HUDEP-2 (cell line): ENCODE measurements at regions not wholly inside any gene's neighbourhood (a gene's known extent, or its start where the extent isn't known, plus 50 kb on each side); places are given as distances from the start of the nearest gene placed in this dataset.

Source experiments
- DNase-seq, 76 experiments: peaks; one replicate each; lab custom pipeline; 2025; ENCODE audit not compliant: unreplicated experiment in 76 of 76; lab: John Stamatoyannopoulos, UW

GRCh38 chr11:119803726-119804294 is 74.8 kb upstream of the NECTIN1 start:
- no peak for DNase-seq

GRCh38 chr11:119803139-119803538 is 74.1 kb upstream of the NECTIN1 start:
- DNase-seq, result no peak

- DNase-seq, result no peak
These were observed 73.7 kb upstream of the NECTIN1 start for GRCh38 chr11:119802670-119803069.

DNA sequence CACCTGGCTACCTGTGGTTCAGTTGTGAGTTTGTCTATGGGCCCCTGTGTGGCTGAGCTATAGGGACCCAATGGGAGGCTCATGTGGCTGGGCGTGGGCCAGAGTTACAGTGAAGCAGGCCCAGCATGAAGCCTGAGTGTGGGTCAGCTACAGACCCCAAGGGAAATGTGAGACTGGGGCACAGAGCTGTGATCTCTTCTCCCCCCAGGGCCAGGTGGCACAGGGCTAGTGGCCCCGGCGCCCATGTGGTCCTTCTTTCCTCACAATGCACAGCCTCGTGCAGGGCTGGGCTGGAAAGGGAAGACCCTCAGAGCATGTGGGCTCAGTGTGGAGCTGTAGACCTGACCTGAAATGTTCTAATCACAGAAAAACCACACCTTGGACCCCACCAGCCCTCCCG is 71.6 kb upstream of the NECTIN1 start:
- DNase-seq, result no peak

DNA sequence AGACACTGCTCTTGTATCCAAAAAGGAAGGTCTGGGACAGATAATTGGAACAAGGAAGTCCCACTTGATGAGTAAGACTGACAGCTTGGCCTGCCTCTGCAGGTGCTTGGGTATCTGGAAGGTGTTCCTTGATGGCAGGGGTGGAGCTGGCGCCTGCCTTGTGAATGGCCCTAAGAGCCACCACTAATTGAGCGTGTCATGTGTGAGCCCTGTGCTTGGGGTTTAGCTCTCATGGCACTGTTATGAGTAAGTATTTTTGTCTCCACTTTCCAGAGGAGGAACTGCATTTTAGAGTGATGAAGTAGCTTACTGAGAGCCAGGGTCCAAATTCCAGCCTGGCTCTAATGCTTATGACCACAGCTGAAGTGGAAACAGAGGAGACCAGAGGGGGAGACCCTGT is 71.2 kb upstream of the NECTIN1 start:
- no peak for DNase-seq

GRCh38 chr11:119798656-119799055 is 69.7 kb upstream of the NECTIN1 start:
- no peak for DNase-seq

DNA sequence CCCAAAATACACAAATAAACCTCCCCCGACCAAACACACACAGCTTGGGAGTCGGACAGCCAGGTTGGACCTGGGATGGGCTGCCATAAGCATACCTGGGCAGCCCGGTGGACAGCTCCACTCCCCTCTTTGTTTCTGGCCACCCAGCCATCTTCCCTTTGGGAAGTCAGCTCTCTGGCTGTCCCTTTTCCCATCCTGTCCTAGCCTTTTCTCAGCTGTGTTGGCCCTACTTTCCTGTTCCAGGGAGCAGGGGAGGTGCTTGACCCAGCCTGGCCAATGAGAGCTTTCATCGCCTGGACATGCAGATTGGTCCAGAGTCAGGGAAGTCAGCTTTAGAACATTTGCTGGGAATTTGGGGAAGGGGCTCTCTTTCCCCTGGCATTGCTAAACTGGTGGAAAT is 68.7 kb upstream of the NECTIN1 start:
- no peak for DNase-seq

GRCh38 chr11:119797123-119797611 is 68.2 kb upstream of the NECTIN1 start:
- DNase-seq, result no peak

GRCh38 chr11:119796363-119797060 is 67.5 kb upstream of the NECTIN1 start:
- DNase-seq, result no peak

GRCh38 chr11:119795690-119796089 is 66.7 kb upstream of the NECTIN1 start:
- no peak for DNase-seq

GRCh38 chr11:119795231-119795630 is 66.2 kb upstream of the NECTIN1 start:
- no peak for DNase-seq

DNA sequence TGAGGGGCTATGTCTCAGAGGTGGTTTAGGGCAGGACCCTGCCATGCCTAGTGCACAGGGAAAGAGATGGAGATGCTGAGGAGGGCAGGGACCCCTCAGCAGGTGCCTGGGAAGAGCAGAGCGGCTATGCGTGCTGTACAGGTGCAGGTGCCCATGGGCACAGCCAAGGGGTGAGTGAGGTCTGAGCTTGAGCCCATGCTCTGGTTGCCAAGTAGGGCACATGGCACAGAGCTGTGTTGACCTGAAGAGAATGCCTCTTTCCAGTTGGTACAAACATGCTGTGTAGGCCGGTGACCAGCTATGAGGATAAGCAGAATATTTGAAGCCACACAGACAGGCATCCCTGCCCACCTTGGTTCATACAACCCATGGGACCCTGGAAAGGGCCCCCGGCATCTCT is 65.8 kb upstream of the NECTIN1 start:
- DNase-seq, result no peak

DNA sequence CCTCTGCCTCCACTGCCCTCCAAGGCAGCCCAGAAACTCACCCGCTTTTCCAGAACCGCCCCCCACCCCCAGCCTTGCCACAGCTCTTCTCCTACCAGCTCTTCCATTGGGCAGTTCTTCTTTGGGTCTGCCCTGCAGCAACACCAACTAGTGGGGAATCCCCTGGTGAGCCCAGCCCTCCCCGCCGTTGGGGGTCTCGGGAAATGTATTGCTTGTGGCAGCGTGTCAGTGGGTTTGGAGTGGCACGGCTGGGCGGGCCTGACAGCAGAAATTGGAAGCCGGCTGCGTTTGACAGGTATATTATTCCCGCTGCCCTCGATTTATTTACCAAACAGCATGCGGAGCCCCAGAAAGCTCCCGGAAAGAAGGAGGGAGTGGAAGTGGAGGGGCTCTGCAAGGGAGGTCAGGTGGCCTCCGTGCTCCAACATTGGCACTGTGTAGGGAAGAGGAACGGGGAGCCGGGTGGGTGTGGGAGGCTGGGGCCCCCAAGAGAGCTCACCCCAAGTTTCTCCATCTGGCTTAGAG is 65.2 kb upstream of the NECTIN1 start:
- no peak for DNase-seq

DNA sequence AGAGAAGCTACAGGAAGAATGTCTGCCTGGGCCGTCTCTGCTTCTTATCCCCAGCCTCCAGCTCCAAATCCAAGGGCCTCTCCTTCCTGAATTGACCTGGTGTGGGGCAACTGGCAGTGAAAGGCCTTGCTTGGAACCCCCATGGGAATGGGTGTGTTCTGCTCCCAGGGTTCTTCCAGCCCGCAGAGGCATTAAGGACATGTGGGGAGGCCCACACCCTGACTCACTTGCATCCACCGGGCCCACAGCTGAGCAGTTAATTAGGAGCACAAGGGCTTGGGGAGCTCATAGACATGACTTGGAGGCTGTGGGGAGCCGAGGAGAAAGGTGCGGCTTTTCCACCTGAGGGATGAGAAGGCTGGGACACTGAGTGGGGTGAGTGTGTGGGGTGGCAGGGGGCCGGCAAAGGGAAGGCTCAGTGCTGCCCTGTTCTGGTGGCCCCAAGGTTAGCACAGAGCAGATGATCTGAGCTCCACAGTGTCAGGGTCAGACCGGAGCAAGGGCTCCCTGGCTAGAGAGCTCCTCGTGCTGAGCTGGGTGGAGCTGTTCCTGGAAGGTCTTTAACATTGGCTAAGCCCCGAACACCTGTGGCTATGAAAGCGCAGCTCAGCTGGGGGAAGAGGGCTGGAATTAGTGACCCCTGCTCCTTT is 64.5 kb upstream of the NECTIN1 start:
- DNase-seq, result no peak

DNA sequence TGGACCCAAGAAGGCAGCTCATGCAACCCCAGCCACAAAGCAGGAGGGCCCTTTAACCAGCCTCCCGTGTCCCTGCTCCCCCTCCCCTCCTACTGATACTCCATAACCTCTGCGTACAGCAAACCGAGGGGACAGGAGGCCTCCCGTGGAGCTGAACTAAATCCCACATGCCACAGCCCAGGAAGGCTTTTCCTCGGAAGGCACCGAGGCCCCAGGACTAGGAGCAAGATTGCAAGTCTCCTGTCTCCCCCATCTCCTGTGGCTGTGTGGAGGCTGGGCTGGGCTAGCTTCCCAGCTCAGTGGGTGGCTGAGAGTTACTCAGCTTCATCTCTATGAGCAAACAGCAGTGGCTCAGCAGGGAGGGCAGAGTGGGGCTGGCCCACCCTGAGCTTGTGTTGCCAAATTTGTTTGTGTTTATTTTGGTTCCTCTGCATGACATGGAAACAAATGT is 62.7 kb upstream of the NECTIN1 start:
- DNase-seq, result no peak

- no peak for DNase-seq
These were observed 62.0 kb upstream of the NECTIN1 start for GRCh38 chr11:119791047-119791446.

- DNase-seq, result no peak
These were observed 61.5 kb upstream of the NECTIN1 start for GRCh38 chr11:119790476-119790875.

DNA sequence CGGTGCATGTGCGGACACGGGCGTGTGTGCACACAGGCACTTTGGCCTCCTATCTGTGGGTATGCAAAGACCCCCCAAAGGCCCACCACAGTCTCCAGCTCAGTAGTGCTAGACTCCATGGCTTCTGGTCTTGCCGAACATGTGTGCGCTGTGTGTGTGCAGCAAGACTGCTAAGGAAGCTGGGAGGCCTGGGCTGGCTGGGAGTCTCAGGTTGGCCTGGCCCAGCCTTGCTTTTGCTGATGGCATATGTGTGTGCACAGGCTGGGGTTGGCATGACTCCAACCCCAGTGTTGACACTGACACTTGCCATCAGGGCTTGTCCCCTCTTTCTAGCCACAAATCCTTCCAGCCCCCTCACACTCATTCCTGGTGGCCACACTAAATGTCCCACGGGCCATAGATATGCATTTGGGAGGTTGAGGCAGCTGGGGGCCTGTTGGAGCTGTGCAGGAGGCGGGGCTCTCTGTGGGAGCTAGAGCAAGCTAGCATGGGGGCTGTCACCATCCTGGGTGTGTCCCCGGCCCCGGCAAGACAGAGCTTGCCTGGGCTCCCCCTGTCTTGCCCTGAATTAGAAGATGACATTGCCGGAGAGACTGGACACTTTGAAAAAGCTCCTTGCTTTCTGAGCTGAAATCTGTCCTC is 60.9 kb upstream of the NECTIN1 start:
- no peak for DNase-seq

DNA sequence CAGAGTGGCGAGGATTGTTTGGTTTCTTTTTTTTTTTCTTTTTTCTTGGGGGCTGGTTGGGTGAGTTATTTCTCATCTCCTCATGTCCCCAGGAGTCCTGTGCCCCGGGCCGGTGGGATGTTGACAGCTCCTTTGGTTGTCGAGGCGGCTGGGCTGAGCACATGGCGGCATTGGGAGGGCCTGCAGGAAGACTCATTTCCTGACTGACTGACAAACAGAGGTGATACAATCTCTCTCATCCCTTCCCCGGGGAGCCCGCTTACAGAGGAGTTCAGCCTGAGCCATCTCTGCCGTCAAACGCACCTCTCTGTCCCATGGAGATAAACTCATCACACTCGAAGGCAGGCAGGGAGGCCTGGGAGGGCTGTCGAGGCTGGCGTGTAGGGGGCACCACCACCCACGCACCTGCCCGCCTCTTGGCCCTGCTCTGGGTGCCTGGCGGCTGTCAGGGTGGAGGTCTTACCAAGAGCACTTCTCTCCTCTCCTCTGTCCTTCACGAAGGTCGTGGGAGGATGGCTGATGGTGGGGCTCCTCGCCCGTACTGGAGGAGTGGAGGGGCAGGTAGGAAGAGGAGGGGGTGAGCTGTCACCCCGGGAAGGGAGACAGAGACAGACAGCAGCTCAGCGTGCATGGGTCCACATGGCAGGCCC is 60.0 kb upstream of the NECTIN1 start:
- DNase-seq, result no peak

DNA sequence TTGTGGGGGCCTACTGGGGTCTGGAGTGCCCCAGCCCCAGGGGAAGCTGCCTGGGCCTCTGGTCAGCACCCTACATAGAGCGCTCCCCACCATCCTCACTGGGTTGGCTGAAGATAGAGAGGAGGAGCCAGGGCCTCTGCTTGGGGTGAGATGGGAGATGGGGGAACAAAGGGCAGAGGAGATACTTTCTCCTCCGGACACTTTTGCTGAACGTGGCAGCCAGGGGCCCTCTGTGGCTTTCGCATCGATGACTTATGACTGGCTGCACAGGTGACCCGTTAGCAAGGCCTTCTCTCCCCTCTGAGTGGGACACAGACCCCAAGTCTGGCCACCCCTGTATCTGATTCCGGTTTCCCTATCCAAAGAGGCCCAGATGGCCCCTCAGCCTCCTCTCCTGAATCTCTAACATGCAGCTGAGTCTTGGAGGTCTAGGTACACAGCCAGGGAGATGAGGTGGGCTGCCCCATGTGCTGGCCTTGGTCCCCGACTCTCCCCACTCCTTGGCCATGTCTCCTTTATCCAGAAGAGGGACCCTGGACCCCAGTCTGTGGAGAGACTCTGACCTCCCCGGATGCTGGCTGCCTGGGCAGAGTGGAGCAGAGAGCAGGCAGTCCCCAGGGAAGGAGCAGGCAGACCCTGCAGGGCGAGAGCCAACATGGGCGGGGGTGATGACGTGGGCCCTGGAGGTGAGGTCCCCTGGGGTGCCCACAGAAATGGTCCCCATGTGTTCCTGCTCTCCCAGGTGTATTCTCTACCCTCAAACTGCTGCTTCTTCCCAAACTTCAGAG is 59.3 kb upstream of the NECTIN1 start:
- no peak for DNase-seq
